ENCODE measurements at regions not wholly inside any gene's neighbourhood (a gene's known extent, or its start where the extent isn't known, plus 50 kb on each side); places are given as distances from the start of the nearest gene placed in this dataset.

DNA sequence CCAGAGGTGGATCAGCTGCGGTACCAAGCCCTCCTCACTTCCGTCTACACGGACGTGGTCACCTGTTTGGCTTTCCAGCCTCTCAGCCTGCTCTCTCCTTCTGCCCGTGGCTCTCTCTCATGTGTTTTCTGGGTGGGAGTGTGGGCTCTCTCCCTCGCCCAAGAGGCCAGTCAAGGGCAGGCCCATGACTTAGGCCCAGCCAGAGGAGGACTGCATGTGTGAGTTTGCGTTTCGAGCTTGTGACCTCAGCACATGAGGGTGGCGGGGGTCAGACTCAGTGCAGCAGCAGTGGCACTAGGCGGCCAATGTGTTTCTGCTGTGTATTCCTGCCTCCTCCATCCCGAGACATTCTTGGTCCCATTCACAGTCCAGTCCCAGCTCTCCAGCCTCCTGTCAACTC is 82.5 kb upstream of the SMIM23 start:
- no peak overlapping the region for H3K4me3 ChIP-seq
- no peak overlapping the region for H3K27ac ChIP-seq
- TF ChIP-seq, protein P1, sequence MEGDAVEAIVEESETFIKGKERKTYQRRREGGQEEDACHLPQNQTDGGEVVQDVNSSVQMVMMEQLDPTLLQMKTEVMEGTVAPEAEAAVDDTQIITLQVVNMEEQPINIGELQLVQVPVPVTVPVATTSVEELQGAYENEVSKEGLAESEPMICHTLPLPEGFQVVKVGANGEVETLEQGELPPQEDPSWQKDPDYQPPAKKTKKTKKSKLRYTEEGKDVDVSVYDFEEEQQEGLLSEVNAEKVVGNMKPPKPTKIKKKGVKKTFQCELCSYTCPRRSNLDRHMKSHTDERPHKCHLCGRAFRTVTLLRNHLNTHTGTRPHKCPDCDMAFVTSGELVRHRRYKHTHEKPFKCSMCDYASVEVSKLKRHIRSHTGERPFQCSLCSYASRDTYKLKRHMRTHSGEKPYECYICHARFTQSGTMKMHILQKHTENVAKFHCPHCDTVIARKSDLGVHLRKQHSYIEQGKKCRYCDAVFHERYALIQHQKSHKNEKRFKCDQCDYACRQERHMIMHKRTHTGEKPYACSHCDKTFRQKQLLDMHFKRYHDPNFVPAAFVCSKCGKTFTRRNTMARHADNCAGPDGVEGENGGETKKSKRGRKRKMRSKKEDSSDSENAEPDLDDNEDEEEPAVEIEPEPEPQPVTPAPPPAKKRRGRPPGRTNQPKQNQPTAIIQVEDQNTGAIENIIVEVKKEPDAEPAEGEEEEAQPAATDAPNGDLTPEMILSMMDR (IDR thresholded peaks at IDR 0.05): no peak
- DNase-seq (ENCODE audit: low spot score): peak; percentile 35

DNA sequence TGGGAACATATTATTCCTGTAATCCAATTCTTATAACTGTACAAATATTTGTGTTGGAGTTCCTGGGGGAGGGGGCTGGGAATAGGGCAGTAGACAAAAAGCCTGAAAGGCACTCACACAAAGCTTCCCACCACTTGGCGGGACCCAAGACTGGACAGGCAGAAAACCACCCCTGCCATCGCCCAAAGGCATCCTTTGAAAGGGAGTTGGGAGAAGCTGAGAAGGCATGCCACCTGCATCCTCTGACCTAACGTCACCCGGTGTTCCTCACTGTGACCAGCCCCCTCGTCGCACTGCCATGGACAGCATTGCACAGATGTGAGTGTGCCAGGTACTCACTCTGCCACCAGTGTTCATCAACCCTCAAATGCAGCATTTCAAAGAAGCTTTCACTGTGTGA is 80.6 kb upstream of the SMIM23 start:
- TF ChIP-seq, protein P1 (IDR thresholded peaks at IDR 0.05): no peak
- DNase-seq (ENCODE audit: low spot score): peak; percentile 45
- Histone ChIP-seq H3K4me3 (no peak overlapping the region), H3K27ac (no peak overlapping the region)

DNA sequence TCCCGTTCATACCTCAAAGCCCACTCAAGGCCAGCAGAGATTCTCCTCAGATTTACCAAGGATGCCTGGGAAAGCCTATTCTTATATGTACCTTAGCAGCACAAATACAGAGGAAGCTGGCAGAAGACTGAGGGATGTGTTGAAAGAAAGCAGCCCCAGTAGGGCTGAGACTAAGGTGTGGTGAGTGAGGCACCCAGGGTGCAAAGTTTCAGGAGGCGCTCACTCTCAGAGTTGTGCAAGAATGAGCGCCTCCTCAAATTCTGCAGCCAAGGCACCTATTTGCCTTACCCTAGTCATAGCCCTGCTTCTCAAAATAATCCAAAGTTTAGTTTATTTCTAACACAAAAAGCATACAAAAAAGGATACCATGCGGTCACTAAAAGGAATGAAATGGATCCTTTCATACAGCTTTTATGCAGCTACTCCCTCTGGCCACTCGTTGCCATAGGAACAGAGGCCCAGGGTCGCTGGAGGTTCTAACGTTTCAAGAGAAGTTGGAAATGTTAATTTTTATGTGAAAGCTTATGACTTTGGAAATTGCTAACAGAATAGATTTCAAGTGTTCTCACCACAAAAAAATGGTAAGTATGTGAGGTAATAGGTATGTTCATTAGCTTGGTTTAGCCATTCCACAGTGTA is 79.7 kb upstream of the SMIM23 start:
- DNase-seq (ENCODE audit: low spot score): peak; percentile 24
- Histone ChIP-seq H3K4me3 (no peak overlapping the region), H3K27ac (no peak overlapping the region)
- TF ChIP-seq, protein P1 (IDR thresholded peaks at IDR 0.05): no peak

GRCh38 chr5:171706736-171707441 is 78.7 kb upstream of the SMIM23 start:
- no peak overlapping the region for H3K4me3 ChIP-seq
- TF ChIP-seq, protein P1 (IDR thresholded peaks at IDR 0.05): no peak
- no peak overlapping the region for H3K27ac ChIP-seq
- DNase-seq (ENCODE audit: low spot score): peak; percentile 45

DNA sequence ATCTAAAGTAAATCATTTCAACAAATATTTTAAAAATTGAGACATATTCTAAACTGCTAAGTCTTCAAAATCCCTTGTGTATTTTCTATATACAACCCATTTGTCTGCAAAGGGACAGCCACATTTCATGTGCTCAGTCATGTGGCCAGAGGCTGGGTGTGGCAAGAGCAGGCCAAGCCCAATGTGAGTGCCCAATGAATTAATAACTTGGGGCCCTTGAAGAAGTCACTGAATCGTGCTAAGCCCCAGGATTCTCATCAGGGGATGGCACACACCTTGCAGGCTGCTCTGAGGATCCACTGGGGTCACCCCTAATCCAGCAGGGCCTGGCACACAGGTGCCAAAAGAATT is 78.2 kb upstream of the SMIM23 start:
- Histone ChIP-seq H3K27ac (no peak overlapping the region), H3K4me3 (no peak overlapping the region)
- TF ChIP-seq, protein P1 (IDR thresholded peaks at IDR 0.05): no peak
- peak; percentile 21 for DNase-seq (ENCODE audit: low spot score)

GRCh38 chr5:171709930-171710329 is 75.7 kb upstream of the SMIM23 start:
- no peak overlapping the region for H3K27ac ChIP-seq

More at GRCh38 chr5:171709930-171710329, 75.7 kb upstream of the SMIM23 start:
- peak; percentile 12 for DNase-seq (ENCODE audit: low spot score)
- TF ChIP-seq, protein P1 (IDR thresholded peaks at IDR 0.05): no peak
- H3K4me3 ChIP-seq: no peak overlapping the region

Measured in coronary artery (tissue), 2 donors.